HG03469 (cell line): ENCODE measurements at regions not wholly inside any gene's neighbourhood (a gene's known extent, or its start where the extent isn't known, plus 50 kb on each side); places are given as distances from the start of the nearest gene placed in this dataset.
"Not testable (repeated sequence)": the region's sequence is repeated elsewhere in the genome, so short reads cannot be mapped to it uniquely, and the experiment has no call there.

Experiments used
- ATAC-seq: cut with Tn5 transposase; IDR thresholded peaks from one replicate; pipeline ENCODE4 v1.9.1; 2021; ENCODE audit warnings: mild to moderate bottlenecking, moderate library complexity, moderate number of reproducible peaks; ENCODE audit not compliant: unreplicated experiment

DNA sequence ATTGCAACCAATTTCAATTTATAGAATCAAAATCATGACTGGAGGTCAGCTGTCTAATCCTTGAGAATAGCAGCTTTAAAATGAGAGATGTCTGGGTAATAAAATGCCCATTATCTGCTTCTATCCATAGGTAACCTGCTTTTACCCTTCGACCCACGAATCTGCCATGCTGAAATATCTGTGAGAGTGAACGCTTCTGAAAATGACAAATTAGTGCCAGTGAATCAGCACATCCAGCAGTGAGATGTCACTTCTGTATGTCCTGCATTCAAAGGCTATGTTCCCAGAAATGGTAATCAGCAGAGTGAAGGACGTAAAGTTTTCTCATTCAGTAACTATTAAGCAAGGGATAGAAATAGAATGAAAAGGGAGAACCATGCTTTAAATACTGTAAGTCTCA, 532.4 kb upstream of the ITGA1 start:
- no peak for ATAC-seq

DNA sequence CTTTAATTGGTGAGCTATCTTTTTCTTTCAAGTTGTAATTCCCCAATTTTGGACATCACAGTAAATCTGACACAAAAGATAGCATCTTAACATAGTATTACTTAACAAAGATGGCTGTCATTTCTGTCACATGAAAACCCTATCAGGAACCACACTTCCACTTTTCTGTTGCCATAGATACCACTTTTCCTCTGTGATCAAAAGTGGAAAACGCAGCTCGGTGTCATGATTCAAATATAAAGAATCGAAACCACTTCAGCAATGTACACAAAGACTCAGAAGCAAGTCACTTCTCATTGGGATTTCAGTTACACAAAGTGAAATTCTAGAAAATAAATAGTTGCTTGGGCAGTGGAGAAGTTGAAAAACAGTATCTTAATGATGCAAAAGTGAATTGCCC, 524.9 kb upstream of the ITGA1 start:
- no peak for ATAC-seq

DNA sequence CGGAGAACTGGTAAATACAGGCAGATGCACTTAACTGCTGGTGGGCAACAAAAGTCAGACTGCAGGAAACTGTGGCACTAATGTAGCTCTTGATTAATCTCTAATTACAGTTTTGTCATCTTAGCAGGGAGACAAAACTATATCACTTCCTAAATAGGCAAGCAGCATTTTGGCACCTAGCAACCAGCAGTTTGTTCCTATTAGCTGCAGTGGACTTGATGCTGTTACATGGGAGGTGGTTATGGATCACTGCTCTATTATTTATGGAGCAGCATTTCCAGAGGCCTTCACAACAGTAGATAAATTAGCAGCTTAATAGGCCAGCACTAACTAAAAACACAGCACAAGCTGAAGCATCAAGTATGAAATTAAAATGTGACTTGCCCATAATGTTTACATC, 518.3 kb upstream of the ITGA1 start:
- ATAC-seq: no peak

DNA sequence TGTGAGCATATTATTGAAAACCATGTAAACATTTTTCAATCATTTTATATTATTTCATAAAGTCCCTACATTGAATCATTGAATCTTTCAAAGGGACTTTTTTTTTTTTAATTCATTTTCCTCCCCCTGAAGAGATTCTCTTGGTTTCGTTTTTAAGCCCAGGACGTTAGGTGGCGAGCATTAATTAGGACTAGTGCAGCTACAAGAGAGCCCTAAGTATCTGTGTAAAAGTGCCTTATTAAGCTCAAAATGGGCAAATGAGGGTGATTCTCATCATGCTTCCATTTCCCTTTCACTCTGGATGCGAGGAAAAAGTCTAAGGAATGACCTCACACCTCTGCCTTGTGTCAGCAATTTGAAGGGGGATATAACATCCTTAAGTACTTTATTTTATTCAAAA, 517.9 kb upstream of the ITGA1 start:
- no peak for ATAC-seq

DNA sequence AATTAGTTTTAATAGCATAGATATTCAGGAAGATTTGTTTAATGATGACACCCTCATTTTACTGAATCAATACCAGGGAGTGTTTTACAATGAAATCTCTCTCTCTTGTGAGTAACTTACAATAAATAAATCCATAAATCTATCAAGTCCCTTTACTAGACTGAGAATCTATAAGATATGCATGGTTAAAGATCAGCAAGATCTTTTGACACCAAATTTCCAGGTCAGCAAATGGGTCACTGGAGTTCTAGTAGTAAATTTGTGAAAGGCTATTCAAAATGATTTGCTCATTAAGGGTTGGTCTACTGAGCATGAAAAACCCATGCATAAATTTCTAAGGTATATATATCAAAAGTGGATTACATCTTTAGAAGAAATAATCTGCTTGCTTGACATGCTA, 512.1 kb upstream of the ITGA1 start:
- ATAC-seq: no peak

DNA sequence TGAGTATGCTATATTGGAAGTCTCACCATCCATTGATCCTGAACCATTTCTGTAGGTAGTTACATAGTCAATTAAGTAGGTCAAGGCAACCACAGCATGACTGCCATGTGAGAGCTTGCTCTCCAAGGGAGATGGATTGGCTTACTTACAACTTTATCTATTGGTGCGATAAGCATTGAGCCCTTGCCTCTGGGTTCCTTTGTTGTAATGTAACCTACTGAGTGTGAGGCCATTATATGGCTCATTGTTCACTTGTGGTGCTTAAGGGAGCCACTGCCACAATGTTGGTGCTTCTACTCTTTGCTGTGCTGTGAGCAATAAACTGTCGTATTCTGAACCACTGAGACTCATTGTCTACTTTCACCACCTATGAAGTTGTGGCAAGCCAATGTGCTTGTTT, 510.6 kb upstream of the ITGA1 start:
- no peak for ATAC-seq

DNA sequence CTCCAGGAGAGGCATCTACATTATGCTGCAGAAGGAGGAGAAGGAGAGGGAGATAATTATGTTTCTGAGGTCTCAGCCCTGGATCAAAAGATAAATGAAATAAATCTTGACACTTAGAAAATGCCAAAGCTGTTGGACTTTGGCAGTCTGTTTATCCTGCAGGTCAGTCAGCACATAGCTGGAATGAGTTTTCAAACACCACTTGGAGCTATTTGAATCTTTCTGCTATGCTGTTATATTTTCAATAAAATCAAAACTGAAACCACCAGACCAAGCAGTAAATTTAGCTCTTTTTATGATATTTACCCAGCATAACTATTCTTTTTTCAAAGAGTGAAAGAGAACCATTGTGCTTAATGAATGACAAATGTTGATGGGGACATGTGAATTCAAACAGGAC, 505.1 kb upstream of the ITGA1 start:
- ATAC-seq: no peak

DNA sequence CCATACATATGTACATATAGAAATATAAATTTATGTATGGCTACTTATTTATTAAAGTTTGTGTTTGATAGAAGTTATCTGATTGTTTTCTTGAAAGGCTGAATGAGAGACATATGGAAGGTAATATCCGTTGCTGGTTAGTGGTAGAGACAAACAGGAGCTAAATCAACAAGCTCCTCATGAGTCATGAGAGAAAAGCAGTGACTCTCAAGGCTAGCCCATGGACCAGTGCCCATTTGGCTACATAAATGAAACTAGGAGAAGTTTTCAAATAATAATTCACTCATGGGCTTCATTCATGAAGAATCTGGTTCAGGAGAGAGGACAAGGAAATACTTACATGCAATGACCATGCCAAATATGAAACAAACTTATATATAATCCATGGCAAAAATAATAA, 504.5 kb upstream of the ITGA1 start:
- no peak for ATAC-seq

DNA sequence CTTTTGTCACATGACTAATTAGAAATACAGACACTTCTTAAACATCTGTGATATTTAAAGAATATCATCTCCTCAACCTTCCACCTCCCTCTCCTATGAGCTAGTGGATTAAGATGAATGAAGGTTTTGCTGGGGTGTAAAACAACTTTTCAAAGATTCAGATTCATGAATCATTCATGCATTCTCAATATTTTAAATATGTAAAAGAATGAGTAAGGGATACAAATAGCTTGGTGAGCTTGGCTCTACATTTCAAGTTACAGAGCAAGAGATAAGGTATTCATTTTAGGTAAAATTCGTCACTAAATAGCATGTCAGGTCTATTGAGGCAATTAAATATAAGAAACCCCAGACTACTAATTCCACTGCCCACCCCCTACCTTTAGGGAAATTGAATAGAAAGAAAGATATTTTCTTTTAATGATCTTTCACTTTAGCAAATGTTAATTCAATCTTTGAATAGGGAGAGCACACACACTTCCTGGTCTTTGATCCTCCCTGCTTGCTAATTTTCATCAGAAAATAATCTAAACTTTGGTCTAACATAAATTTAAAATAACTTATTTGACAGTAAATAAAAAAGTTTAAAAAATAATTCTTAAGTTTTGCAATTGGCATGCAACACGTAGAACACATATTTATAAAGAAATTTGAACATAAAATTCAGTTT, 486.9 kb upstream of the ITGA1 start:
- ATAC-seq: no peak

DNA sequence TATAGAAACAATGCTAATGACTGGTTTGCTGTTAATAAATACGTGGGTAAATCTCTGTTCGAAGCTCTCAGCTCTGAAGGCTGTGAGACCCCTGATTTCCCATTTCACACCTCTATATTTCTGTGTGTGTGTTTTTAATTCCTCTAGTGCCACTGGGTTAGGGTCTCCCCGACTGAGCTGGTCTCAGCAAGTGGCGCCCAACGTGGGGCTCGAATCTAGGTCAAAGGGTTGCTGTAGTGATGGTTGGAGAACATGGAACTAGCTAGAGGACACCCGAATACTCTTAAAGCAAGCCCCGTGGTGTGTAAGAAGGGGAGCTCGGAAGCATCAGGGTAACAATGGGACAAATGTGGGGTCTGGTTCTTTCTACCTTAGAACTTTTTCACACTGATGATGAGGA, 482.9 kb upstream of the ITGA1 start:
- ATAC-seq: not testable (repeated sequence)

DNA sequence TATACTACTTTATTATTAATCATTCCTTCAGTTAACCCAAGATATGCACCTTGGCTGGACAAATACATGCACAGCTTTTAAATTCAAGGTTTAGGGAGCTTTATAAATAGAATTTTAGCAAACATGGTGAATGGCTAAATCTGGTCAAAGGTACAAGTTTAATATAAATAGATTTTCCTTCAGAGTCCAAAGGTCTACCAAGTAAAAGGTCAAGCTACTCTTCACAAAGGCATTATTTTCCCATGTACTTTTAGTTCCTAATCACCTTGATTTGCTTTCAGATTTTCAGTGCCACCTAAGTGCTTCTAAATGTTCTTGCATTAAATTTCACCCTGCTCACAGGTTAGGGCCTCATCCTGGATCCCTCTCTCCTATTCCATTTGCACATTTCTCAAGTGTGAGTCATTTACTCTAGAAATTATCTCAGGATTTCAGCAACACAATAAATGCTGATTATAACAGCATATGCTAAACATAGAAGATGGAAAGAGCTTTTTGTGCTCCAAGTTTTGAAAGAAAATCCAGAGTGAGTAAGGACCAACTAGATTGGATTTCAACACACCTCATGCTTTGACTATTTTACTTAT, 459.4 kb upstream of the ITGA1 start:
- no peak for ATAC-seq

DNA sequence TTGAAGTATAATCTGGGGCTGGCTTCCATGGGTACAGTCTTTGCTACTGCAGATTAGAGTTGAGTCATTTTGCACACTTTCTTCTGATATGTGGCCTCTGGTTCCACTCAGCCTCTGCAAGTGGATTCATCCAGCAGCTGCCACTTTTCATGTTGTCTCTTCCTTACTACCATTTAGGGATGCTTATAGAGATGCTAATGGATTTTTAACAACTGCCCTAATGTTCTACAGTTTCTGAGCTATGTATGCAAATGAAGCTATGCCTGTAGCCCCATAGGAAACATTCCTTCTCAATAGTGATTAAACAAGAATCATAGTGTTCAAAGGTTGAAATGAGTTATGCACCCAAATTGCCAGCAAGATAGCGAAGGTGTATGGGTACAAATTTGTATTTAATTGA, 456.0 kb upstream of the ITGA1 start:
- no peak for ATAC-seq

DNA sequence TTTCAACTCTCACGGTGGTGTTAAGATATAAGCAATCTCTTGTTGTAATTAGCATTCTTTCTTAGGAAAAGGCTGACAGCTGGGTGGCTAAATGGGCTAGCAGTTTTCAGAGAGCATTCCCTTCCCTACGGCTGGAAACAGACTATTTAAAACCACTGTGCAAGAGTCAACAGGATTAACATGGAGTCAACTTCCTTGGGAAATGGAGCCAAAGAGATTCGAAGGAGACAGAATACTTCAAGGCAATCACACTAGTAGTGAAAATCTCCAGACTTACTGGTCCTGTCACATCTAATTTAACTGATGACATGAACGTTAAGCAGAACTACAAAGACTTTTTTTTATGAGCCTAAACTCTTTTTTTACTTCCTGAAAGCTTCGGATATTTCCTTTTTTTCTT, 453.3 kb upstream of the ITGA1 start:
- ATAC-seq: no peak

DNA sequence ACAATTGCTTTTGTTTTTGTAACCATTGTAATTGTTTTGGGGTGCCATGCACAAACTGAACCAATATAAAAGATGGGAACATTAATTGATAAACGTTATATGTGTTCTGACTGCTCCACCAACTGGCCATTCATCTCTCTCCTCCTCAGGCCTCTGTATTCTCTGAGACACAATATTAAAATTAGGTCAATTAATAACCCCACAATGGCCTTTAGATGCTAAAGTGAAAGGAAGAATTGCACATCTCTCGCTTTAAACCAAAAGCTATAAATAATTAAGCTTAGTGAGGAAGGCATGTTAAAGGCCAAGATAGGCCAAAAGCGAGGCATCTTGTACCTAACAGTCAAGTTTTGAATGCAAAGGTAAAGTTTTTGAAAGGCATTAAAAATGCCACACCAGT, 448.4 kb upstream of the ITGA1 start:
- ATAC-seq: no peak

DNA sequence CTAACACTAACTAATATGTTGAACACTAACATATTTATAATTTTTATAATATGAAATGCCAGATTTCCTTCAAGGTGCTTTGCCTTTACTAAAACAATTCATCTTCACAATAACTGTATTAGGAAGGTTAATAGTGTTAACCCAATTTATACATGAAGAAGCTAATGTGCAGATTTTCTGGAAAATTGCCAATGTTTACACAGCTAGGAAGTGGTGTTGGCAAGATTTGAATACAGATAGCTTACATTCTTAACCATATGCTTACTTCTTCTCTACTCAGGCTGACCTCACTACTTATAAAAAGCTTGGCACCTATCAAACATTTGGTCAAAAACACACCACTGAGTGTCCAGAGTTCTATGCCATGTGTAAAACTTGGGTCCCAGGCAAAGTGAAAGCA, 445.4 kb upstream of the ITGA1 start:
- ATAC-seq: no peak

DNA sequence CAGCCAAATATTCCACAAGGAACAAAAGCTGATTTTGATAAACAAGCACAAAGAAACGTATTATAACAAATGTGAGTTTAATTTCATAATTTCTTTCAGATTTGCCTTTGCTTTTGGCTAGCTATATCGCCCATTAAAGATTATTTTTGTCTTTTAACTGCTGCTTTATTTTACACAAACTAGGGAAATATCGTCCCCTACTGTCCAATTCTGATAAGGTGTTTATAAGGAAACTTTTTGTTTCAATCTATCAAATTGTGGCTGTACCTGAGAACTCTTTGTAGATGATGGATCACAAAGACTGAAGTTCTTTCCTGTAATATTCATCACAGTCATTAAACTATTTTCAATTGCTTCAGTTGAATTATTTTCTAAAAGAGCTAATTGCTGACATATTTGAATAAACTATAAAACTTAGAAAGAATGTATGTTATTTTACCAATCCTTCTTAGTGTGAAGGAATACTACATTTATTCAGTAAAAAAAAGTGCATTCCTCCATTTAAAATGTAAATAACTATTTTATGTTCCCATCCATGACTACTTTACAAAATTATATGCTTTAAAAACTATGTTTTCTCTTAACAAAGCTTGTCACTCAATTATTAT, 431.3 kb upstream of the ITGA1 start:
- ATAC-seq: no peak

DNA sequence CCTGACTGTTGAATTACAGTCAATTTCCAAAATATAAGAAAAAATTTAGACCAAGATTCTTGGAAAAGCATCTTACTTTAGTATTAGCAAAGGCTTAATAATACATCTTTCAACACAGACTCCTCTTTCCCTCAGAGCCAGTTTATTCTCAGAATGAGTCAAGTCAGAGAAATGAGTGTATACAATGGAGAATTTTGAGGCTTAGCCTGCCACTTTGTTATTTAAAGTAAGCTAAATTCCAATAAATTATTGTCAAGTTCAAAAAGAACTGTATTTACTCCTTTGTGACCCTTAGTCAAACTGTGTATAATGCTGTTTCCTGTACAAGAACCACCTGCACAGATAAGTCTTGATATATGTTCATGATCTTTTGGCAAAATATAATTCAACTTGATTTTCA, 428.5 kb upstream of the ITGA1 start:
- no peak for ATAC-seq

DNA sequence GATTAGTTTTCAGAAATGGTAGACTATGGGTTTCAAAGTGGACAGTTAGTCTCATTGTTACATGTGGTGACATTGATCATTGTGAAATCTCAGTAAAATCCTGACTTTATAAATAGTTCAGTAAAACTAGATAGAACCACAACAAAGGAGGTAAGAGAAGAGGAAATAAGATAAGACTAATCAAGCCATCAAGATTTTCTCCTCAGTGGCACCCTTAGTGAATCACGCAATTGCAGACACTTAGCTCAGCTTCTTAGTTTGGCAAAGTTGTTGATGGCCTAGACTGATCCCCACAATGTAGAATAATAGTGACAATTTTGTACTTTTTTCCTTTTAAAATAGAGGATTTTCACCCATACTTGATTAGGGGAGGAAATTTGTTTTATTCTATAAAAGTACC, 426.7 kb upstream of the ITGA1 start:
- no peak for ATAC-seq

DNA sequence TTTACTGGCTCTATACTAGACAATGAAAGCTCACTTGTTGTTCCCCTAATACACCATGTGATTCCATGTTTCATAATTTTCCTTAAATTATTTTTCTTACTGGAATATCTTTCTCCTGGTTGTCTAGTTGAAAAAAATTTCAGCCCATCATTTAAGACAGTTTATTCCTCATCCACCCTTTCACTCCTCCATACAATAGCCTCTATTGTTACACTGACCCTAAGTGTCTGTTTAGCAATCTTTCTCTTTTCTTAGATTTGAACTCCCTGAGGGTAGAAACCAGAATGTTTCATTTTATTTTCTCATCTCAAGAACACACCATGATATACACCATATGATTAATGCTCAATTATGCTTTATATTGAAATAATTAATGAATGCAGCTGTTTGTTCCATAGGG, 413.4 kb upstream of the ITGA1 start:
- no peak for ATAC-seq

DNA sequence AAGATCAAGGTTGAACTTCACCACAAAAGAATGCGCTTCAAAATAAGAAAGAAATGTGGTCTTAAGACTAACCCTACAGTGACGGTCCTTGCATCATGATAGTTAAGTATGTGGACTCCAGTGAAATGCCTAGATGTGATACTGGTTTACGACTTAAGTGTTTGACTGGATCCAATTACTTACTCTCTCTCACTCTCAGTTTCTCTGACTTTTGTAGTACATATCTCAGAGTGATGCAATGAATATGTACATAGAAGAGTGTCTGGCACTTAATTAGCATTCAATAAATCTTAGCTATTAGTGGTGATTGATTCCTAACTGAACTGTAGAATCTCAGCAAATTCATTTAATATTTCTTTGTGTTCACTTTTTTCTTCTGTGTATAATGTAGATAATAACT, 411.7 kb upstream of the ITGA1 start:
- ATAC-seq: no peak

DNA sequence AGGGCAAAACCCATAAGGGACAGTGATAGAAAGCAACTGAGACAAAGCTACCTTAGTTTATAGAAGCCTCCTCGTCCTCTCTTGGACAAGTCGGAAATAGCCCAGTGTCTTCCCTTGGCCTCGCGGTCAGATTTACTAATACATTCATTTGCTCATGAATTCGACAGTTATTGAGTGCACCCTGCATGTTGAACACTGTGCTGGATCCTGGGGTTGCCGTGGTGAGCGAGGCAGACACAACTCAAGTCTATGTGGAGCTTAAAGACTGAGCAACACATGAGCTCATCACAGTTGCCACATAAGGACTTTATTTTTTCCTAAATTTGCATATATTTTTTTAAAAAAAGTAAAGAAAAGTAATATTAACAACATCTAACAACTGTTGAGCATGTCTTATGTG, 411.1 kb upstream of the ITGA1 start:
- ATAC-seq: no peak

DNA sequence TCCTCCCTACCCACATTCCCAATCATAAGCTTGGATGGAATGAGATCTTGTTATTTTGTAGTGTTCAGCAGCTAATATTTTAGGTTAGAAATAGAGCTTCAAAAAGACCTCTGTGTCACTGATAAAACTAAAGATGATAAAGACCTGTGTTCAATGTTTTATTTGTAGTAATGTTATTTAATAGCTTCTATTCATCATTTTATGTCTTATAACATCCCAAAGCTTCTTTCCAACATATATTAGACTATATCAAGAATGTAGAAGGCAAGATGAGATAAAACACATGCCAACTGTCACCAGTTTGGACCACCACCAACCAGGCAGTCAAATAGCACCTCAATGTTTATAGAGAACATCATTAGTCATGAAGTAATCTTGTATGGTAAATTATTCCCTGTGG, 409.5 kb upstream of the ITGA1 start:
- no peak for ATAC-seq

DNA sequence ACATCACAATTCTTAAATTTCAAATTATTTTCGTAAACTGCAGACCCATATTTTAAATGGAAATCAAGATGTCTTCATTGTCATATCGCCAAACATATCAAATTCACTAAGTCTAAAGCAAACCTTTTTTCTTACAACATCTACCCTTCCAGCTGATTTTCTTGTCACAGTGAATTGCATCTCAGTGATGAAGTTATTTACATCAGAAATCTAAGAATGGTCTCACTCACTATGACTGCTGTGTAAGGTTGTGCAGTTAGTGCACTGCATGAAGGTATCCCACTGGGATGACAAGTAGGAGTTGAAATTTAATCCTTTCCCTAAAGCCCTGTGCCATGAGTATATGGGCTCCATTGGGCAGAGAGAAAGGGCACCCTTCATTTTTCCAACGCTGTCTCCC, 399.4 kb upstream of the ITGA1 start:
- no peak for ATAC-seq
